ENCODE measurements at regions not wholly inside any gene's neighbourhood (a gene's known extent, or its start where the extent isn't known, plus 50 kb on each side); places are given as distances from the start of the nearest gene placed in this dataset.

GRCh38 chr12:25054783-25055144, 105.9 kb upstream of the BCAT1 start:
- peak overlapping the region; percentile 93 for H3K4me2 ChIP-seq (ENCODE audit: control insufficient read depth, extremely low read depth, insufficient read depth, low read depth, low read length)
- dilution Hi-C loops (cut with MboI; ENCODE audit: extremely low pct_ligation_motif_present, low sequenced_read_pairs), result no loop called here
- no peaks in the 10 kb centered on the region for H3K27me3 ChIP-seq (ENCODE audit: control insufficient read depth, extremely low read depth, insufficient read depth, low read length)
- peak; percentile 28 for DNase-seq (ENCODE audit: low read depth, low spot score)
- H3K9me1 ChIP-seq (ENCODE audit: control insufficient read depth, extremely low read depth, insufficient read depth, low read length), result no peaks in the 10 kb centered on the region
- no peaks in the 10 kb centered on the region for H3K79me2 ChIP-seq (ENCODE audit: control insufficient read depth, insufficient read depth, low read length)
- TF ChIP-seq, protein P1, sequence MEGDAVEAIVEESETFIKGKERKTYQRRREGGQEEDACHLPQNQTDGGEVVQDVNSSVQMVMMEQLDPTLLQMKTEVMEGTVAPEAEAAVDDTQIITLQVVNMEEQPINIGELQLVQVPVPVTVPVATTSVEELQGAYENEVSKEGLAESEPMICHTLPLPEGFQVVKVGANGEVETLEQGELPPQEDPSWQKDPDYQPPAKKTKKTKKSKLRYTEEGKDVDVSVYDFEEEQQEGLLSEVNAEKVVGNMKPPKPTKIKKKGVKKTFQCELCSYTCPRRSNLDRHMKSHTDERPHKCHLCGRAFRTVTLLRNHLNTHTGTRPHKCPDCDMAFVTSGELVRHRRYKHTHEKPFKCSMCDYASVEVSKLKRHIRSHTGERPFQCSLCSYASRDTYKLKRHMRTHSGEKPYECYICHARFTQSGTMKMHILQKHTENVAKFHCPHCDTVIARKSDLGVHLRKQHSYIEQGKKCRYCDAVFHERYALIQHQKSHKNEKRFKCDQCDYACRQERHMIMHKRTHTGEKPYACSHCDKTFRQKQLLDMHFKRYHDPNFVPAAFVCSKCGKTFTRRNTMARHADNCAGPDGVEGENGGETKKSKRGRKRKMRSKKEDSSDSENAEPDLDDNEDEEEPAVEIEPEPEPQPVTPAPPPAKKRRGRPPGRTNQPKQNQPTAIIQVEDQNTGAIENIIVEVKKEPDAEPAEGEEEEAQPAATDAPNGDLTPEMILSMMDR (optimal IDR thresholded peaks at IDR 0.05 in 1 of 3, IDR thresholded peaks at IDR 0.05 in 1 of 3, conservative IDR thresholded peaks at IDR 0.05 in 1 of 3; ENCODE audit: extremely low read depth in 1 of 3, insufficient read depth in 2 of 3, low read length in 3 of 3), result no peak
- no peak for TF ChIP-seq EZH2 (IDR thresholded peaks at IDR 0.05; ENCODE audit: low read length)
- peak overlapping the region; percentile 62 for H2AFZ ChIP-seq (ENCODE audit: control insufficient read depth, low read length)
- H4K20me1 ChIP-seq (ENCODE audit: control insufficient read depth, extremely low read depth, insufficient read depth, low read length), result no peaks in the 10 kb centered on the region
- no peaks in the 10 kb centered on the region for H3K36me3 ChIP-seq (ENCODE audit: control insufficient read depth in 2 of 2, extremely low read depth in 1 of 2, insufficient read depth in 2 of 2, low read length in 2 of 2)
- FAIRE-seq, result peak; percentile 85
- H3K4me3 ChIP-seq (ENCODE audit: control insufficient read depth in 2 of 3, extremely low read depth in 1 of 3, insufficient read depth in 2 of 3, low read depth in 1 of 3, low read length in 3 of 3), result peak overlapping the region in 2 of 3 experiments; percentile 52 to 57
- peak overlapping the region; percentile 68 for H3K9ac ChIP-seq (ENCODE audit: control insufficient read depth, extremely low read depth, insufficient read depth, low read length)
- H3K4me1 ChIP-seq (ENCODE audit: control insufficient read depth, extremely low read depth, insufficient read depth, low read length), result peaks cover 32% of the 10 kb centered on the region
- H3K9me3 ChIP-seq (ENCODE audit: control insufficient read depth, low read depth, low read length), result no peaks in the 10 kb centered on the region
- H3K27ac ChIP-seq (ENCODE audit: control insufficient read depth, insufficient read depth, low read length), result peak overlapping the region; percentile 96

DNA sequence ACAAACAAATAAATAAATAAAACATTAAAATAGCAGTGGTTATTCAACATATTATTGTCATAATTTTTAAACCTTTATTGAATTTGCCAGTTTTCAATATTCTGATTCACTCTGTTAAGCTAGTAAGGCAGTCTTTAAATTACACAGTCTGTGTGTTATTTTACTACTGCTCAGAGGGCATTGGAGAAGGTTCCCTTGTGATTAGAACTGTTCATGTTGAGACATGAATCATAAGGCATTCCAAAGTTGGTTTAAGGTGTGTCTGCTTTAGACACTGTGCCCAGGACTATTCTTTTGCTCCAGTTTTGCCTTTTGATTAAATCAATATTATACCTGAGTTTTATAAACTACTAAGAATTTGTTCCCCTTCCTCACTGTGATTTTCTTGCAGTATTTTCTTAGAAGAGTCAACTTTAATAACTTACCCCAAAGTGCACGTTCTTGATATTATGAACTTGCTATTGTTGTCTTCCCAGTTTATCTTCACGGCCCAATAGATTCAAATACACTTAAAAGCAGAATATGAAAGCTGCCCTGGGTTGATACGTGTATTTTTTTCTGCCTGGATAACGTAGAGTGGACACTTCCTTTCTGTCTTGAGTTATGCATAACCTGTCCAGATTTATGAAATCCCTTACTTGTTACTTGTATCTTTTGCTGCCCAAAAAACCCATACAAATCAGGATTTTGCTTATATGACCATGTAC, 105.3 kb upstream of the BCAT1 start:
- Histone ChIP-seq H3K4me2 (ENCODE audit: control insufficient read depth, extremely low read depth, insufficient read depth, low read depth, low read length) (peak overlapping the region; percentile 93), H3K36me3 (ENCODE audit: control insufficient read depth in 2 of 2, extremely low read depth in 1 of 2, insufficient read depth in 2 of 2, low read length in 2 of 2) (no peaks in the 10 kb centered on the region), H3K27ac (ENCODE audit: control insufficient read depth, insufficient read depth, low read length) (peak overlapping the region; percentile 96), H2AFZ (ENCODE audit: control insufficient read depth, low read length) (peak overlapping the region; percentile 62), H3K9me1 (ENCODE audit: control insufficient read depth, extremely low read depth, insufficient read depth, low read length) (no peaks in the 10 kb centered on the region), H3K4me3 (ENCODE audit: control insufficient read depth in 2 of 3, extremely low read depth in 1 of 3, insufficient read depth in 2 of 3, low read depth in 1 of 3, low read length in 3 of 3) (peak overlapping the region in 2 of 3 experiments; percentile 52 to 57), H3K9me3 (ENCODE audit: control insufficient read depth, low read depth, low read length) (no peaks in the 10 kb centered on the region), H3K9ac (ENCODE audit: control insufficient read depth, extremely low read depth, insufficient read depth, low read length) (peak overlapping the region; percentile 68), H3K4me1 (ENCODE audit: control insufficient read depth, extremely low read depth, insufficient read depth, low read length) (peaks cover 32% of the 10 kb centered on the region), H3K27me3 (ENCODE audit: control insufficient read depth, extremely low read depth, insufficient read depth, low read length) (no peaks in the 10 kb centered on the region), H4K20me1 (ENCODE audit: control insufficient read depth, extremely low read depth, insufficient read depth, low read length) (no peaks in the 10 kb centered on the region), H3K79me2 (ENCODE audit: control insufficient read depth, insufficient read depth, low read length) (no peaks in the 10 kb centered on the region)
- DNase-seq (ENCODE audit: low read depth, low spot score) (peak; percentile 64), FAIRE-seq (peak; percentile 91)
- TF ChIP-seq, protein P1 (optimal IDR thresholded peaks at IDR 0.05 in 1 of 3, IDR thresholded peaks at IDR 0.05 in 1 of 3, conservative IDR thresholded peaks at IDR 0.05 in 1 of 3; ENCODE audit: extremely low read depth in 1 of 3, insufficient read depth in 2 of 3, low read length in 3 of 3), result no peak
- no peak for TF ChIP-seq EZH2 (IDR thresholded peaks at IDR 0.05; ENCODE audit: low read length)
- dilution Hi-C loops (cut with MboI; ENCODE audit: extremely low pct_ligation_motif_present, low sequenced_read_pairs), result no loop called here

All from keratinocyte (primary cell).